ENCODE measurements at regions not wholly inside any gene's neighbourhood (a gene's known extent, or its start where the extent isn't known, plus 50 kb on each side); places are given as distances from the start of the nearest gene placed in this dataset.

- Histone ChIP-seq H3K4me1 (no peaks in the 10 kb centered on the region), H3K9me3 (no peaks in the 10 kb centered on the region), H3K27me3 (no peaks in the 10 kb centered on the region), H3K4me3 (no peak overlapping the region), H3K27ac (no peak overlapping the region), H3K36me3 (no peaks in the 10 kb centered on the region)
- DNase-seq, result no peak
- intact Hi-C loops (cut with DNase I; ENCODE audit: low total_unique reads), result no loop called here
- TF ChIP-seq, protein P1, sequence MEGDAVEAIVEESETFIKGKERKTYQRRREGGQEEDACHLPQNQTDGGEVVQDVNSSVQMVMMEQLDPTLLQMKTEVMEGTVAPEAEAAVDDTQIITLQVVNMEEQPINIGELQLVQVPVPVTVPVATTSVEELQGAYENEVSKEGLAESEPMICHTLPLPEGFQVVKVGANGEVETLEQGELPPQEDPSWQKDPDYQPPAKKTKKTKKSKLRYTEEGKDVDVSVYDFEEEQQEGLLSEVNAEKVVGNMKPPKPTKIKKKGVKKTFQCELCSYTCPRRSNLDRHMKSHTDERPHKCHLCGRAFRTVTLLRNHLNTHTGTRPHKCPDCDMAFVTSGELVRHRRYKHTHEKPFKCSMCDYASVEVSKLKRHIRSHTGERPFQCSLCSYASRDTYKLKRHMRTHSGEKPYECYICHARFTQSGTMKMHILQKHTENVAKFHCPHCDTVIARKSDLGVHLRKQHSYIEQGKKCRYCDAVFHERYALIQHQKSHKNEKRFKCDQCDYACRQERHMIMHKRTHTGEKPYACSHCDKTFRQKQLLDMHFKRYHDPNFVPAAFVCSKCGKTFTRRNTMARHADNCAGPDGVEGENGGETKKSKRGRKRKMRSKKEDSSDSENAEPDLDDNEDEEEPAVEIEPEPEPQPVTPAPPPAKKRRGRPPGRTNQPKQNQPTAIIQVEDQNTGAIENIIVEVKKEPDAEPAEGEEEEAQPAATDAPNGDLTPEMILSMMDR (IDR thresholded peaks at IDR 0.05), result no peak
These were observed 142.8 kb upstream of the TMCC3 start for GRCh38 chr12:94793191-94793595.

GRCh38 chr12:94792693-94793092 lies 142.3 kb upstream of the TMCC3 start:
- intact Hi-C loops (cut with DNase I; ENCODE audit: low total_unique reads), result no loop called here
- TF ChIP-seq, protein P1 (IDR thresholded peaks at IDR 0.05), result no peak
- no peaks in the 10 kb centered on the region for H3K4me1 ChIP-seq
- H3K27ac ChIP-seq, result no peak overlapping the region
- DNase-seq, result no peak
- H3K36me3 ChIP-seq, result no peaks in the 10 kb centered on the region
- H3K4me3 ChIP-seq, result no peak overlapping the region
- H3K9me3 ChIP-seq, result no peaks in the 10 kb centered on the region
- H3K27me3 ChIP-seq, result no peaks in the 10 kb centered on the region

- intact Hi-C loops (cut with DNase I; ENCODE audit: low total_unique reads), result no loop called here
- TF ChIP-seq, protein P1 (IDR thresholded peaks at IDR 0.05), result no peak
- no peak overlapping the region for H3K27ac ChIP-seq
- no peaks in the 10 kb centered on the region for H3K27me3 ChIP-seq
- no peak overlapping the region for H3K4me3 ChIP-seq
- H3K36me3 ChIP-seq, result no peaks in the 10 kb centered on the region
- DNase-seq, result no peak
- no peaks in the 10 kb centered on the region for H3K4me1 ChIP-seq
- no peaks in the 10 kb centered on the region for H3K9me3 ChIP-seq
These were observed 141.6 kb upstream of the TMCC3 start for GRCh38 chr12:94791933-94792332.

DNA sequence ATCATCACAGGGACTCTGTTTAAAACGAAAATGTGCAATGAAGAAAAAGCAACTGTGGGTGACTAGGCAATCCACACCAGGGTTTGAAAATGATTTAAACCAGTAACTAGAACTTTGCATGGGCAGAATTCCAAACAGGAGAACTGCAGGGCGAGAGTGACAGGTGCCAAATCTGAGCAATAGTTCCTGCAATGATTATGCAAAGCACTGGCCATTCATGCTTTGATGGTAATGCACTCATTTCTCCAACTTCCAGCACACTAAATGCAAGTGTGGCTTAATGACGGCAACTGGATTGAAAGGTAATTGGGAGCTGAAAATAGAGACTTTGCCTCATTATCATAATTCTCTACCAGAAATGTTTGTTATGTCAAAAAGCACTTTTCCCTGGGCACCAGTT lies 140.5 kb upstream of the TMCC3 start:
- H3K4me1 ChIP-seq, result no peaks in the 10 kb centered on the region
- no peaks in the 10 kb centered on the region for H3K36me3 ChIP-seq
- H3K4me3 ChIP-seq, result no peak overlapping the region
- DNase-seq, result no peak
- no peaks in the 10 kb centered on the region for H3K27me3 ChIP-seq
- intact Hi-C loops (cut with DNase I; ENCODE audit: low total_unique reads), result no loop called here
- no peak overlapping the region for H3K27ac ChIP-seq
- TF ChIP-seq, protein P1 (IDR thresholded peaks at IDR 0.05), result no peak
- no peaks in the 10 kb centered on the region for H3K9me3 ChIP-seq

- H3K36me3 ChIP-seq, result no peaks in the 10 kb centered on the region
- TF ChIP-seq, protein P1 (IDR thresholded peaks at IDR 0.05), result no peak
- no peak for DNase-seq
- intact Hi-C loops (cut with DNase I; ENCODE audit: low total_unique reads), result no loop called here
- no peak overlapping the region for H3K4me3 ChIP-seq
- no peaks in the 10 kb centered on the region for H3K27me3 ChIP-seq
- H3K4me1 ChIP-seq, result no peaks in the 10 kb centered on the region
- H3K27ac ChIP-seq, result no peak overlapping the region
- H3K9me3 ChIP-seq, result no peaks in the 10 kb centered on the region
These were observed 140.0 kb upstream of the TMCC3 start for GRCh38 chr12:94790370-94790769.

Measured in tibial artery (tissue), 4 donors.